ENCODE measurements at regions not wholly inside any gene's neighbourhood (a gene's known extent, or its start where the extent isn't known, plus 50 kb on each side); places are given as distances from the start of the nearest gene placed in this dataset.
"Not testable (repeated sequence)": the region's sequence is repeated elsewhere in the genome, so short reads cannot be mapped to it uniquely, and the experiment has no call there.

DNA sequence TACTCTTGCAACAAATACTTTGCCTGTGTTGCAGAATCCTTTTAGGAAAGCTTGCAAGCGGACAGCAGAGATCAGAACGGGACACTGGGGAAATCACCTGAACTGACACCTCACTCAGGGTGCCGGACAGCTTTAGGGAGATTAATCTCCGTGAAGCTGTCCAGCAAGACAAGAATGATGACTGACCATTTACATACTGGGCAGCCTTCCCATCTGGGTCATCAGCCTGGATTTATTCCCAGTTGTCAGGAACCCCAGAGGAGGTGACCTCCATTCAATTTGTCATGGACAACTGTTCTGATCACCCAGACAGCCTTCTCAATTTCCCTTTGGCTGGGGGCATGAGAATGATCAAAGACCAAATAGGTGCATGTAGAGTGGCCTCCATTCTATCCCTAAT, 93.0 kb upstream of the EGFL6 start:
- DNase-seq (ENCODE audit: low spot score): no peak

DNA sequence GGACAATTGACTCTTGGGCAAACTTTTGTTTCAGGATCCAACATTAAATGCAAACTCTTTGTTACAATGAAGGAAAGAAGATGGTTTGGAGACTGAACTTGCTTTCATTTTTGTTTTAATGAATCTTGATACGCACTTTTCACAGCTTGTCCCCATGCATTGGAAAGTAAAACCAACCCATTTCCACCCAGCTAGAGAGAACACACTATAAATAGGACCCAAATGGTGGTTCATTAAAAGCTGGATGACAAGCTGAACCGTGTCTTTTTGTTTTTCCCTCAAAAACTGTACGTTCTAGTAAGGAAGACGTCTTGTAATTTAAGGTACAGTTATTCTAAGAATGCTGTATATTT, 95.3 kb upstream of the EGFL6 start:
- peak; percentile 3 for DNase-seq (ENCODE audit: low spot score)

DNA sequence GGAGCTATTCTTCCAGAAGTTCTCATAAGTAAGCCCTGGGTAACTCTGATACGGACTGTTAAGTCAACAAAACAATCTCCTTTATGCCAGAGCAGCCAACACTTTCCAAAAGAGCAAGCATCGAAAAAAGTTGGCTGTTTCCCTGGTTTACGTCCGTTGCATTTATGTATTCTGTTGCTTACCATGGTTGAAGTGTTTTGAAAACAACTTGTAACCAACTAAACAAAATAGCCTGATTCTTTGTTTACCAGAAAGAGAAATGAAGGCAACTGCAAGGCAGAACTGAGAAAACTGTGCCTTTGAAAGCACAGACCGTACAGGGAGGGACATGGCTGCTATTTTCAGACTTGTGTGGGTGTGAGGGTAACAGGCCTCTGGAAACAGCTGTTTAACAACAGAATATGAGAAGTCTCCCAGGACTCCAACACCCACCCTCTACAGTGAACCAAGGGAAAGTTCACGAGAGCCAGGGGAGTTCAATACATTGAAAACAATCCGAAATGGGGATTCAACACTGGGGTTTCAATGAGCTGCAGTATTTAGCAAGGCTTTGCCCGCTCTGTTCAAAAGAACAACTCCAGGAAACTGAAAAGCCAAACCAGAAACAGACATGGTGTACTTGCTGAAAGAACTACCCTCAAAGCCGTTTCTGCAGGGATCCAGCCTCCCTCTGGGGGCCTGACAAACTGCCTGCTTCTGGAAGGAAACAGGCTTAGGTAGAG, 95.8 kb upstream of the EGFL6 start:
- peak; percentile 18 for DNase-seq (ENCODE audit: low spot score)

DNA sequence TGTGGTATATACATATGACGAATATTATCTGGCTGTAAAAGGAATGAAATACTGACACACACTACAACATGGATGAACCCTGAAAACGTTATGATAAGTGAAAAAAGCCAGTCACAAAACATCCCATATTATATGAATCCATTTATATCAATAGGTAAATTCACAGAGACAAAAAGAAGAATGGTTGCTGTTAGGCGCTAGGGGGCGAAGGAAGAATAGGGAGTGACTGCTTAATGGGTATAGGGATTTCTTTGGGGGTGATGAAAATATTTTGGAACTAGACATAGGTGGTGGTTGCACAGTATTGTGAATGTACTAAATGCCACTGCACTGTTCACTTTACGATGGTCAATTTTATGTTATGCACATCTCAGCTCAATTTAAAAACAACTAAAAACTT, 96.4 kb upstream of the EGFL6 start:
- no peak for DNase-seq (ENCODE audit: low spot score)

DNA sequence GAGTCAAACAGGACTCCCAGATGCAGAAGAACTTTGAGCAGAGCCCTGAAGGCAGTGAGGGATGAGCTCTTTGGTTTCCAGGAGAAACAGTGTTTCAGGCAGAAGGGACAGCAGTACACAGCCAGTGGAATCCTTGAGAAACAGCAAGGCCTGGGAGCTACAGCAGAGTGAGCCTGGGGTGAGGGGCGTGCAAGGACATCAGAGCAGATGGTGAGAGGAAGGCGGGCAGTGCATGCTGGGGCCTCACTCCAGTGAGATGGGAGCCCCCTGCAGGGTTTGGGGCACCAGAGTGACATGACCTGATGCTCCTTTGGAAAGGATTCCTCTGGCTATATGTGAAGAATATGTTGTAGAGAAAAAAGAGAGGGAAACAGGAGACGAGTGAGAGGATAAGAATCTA, 98.1 kb upstream of the EGFL6 start:
- DNase-seq (ENCODE audit: low spot score): no peak

DNA sequence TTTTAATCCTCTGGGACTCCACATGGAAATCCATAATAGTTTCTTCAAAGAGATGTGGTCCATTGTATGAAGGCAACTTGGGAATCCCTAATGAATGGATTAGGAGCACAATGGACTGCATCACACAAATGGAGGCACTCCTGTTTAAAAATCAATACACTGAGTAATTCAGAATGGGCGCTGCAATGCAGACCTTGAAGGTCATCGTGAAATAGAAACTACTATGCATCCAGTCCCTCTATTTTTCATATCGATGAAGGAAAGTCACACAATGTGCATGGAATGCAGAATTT, 98.8 kb upstream of the EGFL6 start:
- no peak for DNase-seq (ENCODE audit: low spot score)

DNA sequence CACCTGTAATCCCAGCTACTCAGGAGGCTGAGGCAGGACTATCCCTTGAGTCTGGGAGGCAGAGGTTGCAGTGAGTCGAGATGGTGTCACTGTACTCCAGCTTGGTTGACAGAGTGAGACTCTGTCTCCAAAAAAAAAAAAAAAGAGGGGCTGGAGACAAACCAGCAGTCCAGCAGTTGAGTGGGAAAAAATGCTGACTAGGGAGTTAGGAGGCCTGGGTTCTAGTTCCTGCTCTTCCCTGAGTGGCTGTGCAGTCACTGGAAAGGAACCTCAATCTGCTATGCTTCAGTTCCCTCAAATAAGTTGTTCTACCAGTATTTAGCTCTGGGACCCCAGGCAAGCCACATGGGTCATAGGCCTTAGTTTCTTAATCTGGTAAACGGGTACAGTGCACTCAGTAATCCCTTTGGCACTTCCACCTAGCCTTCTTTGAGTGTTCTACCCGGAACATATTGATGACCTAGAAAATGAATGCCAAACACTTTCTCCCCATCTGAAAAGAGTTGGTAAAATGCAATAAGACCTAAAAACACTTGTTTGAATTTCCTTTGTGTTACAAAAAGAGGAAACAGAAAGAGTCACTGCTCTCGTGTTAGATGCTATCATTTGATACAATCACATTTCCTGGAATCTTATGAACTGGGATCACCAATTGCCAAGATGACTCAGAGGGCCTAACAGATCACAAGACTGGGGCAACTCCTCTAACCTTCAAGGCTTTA, 99.3 kb upstream of the EGFL6 start:
- no peak for DNase-seq (ENCODE audit: low spot score)

DNA sequence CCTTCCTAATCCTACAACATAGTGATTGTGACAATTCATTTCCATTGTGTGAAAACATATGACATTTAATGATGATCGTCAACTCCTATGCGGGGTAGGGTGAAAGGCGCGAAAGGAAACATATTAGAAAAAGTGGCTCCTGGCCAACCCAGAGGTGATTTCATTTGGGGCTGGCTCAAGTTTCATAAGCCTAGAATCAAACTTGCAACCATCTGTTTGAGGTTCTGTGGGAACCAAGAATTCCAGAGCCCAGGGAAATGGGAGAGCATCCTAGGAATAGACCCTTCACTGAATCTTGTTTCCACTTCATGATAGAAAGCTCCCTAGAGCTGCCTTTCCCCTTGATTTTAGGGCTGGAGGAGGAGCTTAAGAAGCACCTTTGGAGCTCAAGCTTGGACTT, 101.3 kb upstream of the EGFL6 start:
- no peak for DNase-seq (ENCODE audit: low spot score)

DNA sequence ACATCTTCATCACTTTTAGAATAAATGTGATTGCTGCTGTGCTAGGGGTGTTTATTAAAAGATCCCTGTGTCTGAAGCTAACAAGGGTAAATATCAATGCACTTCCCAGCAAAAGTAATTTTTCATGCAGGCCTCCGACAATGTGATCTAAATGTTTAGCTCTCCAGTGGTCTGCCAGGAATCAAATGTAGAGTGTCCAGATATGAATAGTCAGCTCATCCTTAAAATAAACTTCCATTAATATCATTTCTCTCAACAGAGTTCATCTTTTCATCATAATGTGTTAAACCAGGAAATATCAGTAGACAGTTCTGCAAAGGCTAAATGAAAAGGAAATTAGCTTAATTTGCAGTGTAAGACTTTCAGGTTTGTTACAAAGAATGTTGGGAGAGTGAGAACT, 102.2 kb upstream of the EGFL6 start:
- DNase-seq (ENCODE audit: low spot score): no peak

DNA sequence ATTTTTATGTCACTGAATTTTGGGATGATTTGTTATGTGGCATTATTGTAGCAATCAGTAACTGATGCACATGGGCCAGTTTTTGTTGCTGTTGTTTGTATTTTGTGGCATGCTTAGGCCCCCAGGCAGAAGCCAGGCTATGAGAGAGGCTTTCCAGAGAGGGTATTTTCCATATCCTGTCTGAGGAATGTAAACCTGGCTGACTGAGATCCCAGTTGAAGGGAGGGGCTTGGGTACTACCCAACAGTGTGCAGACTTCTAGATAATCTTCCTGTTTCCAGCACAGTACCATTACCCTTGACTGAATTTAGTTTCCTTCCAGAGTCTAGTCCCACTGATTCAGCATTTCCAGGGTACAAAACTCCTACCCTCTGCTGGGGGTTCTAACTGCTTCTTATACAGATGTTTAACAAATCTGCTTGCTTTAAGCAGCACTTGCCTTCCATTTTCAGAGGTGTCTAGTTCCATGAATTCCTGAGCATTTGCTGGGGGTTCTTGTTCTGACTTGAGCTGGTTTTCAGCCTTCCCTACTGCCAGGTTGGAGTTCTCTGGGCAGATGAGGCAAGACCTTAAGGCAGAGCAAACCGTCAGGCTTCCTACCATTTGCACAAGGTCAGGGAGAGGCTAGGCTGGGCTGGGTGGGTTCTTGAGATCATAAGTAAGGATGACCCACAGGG, 104.7 kb upstream of the EGFL6 start:
- no peak for DNase-seq (ENCODE audit: low spot score)

DNA sequence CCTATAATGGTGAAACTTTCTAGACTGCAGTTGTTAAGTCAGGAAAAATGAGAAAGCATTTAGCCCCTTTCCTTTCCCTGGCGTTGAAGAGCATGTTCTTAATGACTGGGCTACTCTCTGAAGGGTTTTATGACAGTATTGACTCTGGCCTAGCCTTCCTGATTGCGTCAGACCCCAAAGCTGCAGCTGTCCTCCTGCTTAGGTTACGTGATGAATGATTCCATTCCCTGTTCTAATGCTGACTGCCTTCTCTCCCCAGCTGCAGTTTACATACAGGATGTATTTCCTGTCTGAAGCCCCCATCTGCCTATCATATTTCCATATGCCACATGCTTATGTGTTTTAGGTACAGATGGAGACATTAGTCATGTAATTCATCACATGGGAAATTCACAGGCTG, 105.8 kb upstream of the EGFL6 start:
- no peak for DNase-seq (ENCODE audit: low spot score)

DNA sequence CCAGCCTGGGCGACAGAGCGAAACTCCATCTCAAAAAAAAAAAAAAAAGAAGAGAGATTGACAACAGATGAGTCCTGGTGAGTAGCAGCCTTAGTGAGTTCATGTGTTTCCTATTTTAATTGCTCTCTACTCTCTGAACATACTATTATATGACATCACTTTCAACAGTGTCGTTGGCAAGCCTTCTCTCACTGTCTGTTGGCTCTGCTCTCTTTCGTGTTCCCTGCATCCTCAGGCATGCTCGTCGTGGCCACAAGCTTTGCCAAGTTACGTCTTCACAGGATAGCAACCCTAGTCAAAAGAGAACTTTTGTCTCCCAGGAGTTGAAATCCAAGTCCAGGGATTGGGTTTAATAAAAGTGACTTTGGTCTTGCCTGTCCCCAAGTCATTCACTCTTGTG, 117.1 kb upstream of the EGFL6 start:
- no peak for DNase-seq (ENCODE audit: low spot score)

DNA sequence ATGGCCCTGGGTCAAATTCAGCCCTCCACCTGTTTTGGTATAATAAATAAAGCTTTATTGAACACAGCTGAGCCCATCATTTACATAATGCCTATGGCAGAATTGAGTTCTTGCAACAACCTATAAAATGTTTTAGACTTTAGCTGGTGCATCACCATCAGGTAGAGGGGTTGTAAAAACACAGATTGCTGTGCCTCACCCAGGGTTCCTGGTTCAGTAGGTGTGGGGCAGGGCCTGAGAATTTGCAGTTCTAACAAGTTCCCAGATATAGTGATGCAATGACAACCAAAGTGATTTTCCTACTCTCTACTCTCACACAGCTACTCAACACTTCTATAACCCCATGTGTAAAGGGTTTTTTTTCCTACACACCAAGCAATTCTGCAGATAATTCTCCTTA, 120.0 kb upstream of the EGFL6 start:
- no peak for DNase-seq (ENCODE audit: low spot score)

DNA sequence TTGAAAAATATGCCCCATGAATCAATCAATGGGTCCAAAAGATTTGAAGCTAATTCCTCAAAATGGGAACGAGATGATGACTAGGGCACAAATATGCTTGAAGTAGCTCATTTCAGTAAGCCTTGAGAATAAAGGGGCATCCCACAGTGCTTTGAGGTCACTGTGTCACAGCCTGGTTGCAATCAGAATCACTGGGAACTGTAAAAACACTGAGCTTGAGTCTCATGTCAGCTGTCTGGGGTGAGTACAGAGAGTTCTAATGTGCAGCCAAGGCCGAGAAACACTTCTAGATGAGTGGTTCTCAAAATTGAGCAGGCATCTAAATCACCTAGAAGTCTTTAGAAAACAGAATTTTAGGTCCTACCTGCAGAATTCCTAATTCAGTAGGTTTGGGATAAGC, 120.5 kb upstream of the EGFL6 start:
- no peak for DNase-seq (ENCODE audit: low spot score)

DNA sequence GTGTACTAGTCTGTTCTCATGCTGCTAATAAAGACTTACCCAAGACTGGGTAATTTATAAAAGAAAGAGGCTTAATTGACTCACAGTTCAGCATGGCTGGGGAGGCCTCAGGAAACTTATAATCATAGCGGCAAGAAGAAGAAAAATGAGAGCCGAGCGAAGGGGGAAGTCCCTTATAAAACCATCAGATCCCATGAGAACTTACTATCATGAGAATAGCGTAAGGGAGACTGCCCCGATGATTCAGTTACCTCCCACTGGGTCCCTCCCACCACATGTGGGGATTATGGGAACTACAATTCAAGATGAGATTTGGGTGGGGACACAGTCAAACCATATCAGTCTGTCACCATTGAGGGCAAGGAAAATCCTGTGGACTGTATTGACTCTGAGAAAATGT, 121.8 kb upstream of the ATXN3L start:
- DNase-seq (ENCODE audit: low spot score): not testable (repeated sequence)

DNA sequence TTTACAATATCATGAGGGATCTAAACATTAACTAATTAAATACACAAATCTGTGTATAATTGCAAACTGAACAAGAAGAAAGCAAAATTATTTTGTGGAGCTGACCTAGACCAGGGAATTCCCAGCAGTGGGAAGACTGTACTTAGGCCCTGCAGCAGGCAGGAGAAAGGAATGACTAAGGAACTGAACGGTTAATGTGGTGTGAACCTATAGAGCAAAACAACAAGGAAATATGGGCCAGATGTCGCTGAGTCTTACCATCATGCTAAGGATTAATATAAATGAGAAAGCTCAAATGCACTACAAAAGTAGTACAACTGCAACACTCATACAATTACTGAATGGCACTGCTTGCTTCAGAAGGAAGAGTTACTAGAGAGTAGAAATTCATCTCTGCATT, 120.3 kb upstream of the ATXN3L start:
- no peak for DNase-seq (ENCODE audit: low spot score)

DNA sequence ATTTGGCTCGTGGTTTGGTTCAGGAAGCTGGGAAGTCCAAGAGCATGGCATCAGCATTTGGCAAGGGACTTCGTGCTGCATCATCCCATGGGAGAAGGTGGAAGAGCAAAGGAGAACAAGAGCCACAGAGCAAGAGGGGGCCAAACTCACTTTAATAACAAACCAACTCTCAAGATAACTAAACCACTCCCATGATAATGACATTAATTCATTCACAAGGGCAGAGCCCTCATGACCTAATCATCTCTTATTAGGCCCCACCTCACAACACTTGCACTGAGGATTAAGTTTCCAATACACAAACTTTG, 113.4 kb upstream of the ATXN3L start:
- no peak for DNase-seq (ENCODE audit: low spot score)

DNA sequence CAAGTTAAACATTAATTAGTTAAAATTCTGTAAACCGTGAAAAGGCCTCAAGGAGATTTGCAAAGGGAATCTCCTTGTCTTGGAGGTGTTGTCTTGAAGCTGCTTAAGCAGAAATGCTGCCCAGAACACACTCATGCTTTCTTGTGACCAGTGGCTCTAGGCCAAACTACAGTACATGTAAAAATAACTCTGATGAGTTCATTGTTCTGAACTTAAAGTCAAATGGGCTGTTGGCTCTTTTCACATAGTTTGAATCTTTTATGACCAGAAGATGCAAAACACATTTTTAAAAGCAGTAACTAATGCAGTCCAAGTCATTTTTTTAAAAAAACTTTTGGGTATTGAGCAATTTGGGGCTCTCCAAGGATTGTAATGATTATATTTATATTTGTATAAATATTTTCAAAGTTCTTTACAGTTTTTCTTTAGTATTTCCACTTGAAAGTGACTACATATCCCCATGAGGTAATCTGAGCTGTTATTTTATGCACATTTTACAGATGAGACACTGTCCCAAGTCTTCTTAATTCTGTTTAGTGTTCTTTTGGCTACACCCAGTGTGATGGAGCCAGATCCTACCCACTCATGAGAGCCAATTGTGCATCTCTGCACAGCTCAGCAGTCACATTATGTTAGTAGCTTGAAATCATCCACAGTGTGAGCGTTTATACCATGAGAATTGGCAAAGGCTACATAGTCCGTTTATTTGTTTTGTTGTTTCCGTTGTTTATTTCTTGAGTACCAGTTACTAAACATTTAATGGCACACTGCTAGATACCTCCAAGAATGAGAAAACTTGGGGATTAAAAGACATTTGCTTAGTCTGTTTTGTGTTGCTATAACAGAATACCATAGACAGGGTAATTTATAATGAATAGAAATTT, 112.8 kb upstream of the ATXN3L start:
- DNase-seq (ENCODE audit: low spot score): no peak

DNA sequence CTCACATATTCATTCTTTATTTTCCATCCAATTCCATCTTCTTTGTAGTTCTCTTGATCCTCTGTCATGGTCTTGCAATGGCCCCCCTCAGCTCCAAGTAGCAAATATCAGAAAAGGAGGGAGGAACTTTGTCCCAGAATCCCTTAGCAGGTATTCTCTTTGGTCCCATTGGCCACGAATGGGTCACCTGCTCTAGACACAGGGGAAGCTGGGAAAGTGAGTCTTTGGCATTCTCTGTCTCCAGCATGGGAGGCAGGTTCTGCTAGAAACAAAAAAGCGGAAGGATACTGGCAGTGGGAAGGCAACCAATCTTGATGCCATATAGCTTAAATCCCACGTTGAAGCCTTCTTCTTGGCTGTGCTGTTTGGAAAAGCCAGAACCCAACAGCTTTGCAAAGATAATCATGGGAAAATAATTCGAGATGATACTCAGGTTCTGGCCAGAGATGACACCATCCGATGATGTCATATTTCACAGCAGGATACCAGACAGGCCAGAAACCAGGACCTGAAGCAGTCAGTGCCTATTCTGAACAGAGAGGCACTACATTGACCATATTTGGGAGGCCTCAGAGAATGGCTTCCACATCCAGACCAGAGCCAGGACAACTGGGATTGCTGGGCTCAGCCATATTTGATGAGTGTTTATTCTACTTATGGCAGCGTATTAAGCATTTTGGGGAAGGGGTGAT, 110.4 kb upstream of the ATXN3L start:
- no peak for DNase-seq (ENCODE audit: low spot score)

DNA sequence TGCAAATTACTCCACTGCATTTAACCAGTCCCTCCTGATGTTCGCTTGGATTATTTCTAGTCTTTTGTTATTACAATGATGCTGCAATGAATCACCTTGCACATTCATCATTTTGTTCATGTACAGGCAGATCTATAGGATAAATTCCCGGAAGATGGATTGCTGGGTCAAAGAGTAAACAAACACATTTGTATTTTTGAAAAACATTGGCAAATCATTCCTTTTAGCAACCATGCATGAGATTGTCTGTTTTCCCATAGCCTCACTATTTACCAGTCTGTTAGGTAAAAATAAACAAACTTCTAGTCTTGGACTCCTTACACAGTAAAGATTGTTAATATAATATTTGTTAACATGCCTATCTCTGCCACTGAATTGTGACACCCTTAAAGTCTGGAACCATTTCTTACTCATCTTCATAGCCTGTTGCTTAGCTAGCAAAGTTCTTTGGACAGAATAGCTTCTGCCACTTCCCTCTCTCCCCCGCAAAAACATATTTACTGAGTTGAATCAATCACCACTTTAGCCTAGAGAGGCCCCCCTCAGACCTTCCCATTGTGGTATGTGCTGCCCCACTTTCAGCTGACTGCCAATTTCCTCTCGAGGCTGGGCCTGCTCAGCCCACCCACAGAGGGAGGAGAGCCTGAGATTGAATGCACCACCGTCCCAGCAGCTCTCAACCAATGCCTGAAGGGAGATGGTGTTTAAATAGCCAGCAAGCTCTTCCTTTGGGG, 108.4 kb upstream of the ATXN3L start:
- no peak for DNase-seq (ENCODE audit: low spot score)

DNA sequence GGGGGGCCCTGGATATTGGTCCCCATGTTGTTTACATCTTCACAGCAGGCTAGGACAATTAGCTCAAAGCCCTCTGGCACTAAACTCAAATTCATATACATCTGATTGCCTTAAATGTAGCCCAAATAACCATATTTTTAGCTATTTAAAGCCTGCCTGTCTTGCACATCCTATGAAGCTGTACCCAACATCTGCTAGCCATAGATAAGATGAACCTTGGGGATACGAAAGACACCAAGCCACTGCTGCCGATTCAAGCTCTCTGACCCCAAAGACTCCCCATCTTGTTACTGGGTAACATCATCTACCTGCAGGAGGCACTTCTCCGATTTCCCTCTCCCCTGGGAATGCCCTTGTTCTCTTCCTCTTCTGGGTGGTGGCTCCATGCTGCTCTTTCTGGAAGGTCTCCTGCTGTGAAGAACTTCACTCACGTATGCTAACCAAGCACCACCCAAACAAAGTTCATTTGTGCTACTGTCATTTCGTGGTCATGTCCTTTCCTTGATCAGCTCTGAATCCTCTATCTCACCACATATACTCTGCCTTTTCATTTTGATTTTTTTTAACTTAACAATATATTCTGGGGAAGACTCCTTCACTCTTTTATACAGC, 107.7 kb upstream of the ATXN3L start:
- DNase-seq (ENCODE audit: low spot score): no peak

Data from Ammon's horn (tissue), 1 donor.